Breast epithelium (tissue), 3 donors: ENCODE measurements at regions not wholly inside any gene's neighbourhood (a gene's known extent, or its start where the extent isn't known, plus 50 kb on each side); places are given as distances from the start of the nearest gene placed in this dataset.

ENCODE experiments used
- CTCF ChIP-seq, 3 donors: fragments of 450-650 bp; IDR thresholded peaks; one replicate each; pipeline ENCODE4 v1.5.1; 2016 to 2017; ENCODE audit warnings: antibody characterized with exemption in 3 of 3, mild to moderate bottlenecking in 3 of 3, moderate library complexity in 3 of 3
- POLR2AphosphoS5 ChIP-seq, 3 donors: sonication (generic); formaldehyde crosslinking; IDR thresholded peaks; one replicate each; pipeline ENCODE4 v1.6.1; 2017; ENCODE audit warnings: antibody characterized with exemption in 3 of 3

- TF ChIP-seq CTCF (IDR thresholded peaks at IDR 0.05): no peak
- TF ChIP-seq POLR2AphosphoS5 (IDR thresholded peaks at IDR 0.05): no peak
Observed at GRCh38 chr2:180717588-180717987, 262.8 kb upstream of the UBE2E3 start.
